GM19238 (cell line): ENCODE measurements at regions not wholly inside any gene's neighbourhood (a gene's known extent, or its start where the extent isn't known, plus 50 kb on each side); places are given as distances from the start of the nearest gene placed in this dataset.
"Not testable (repeated sequence)": the region's sequence is repeated elsewhere in the genome, so short reads cannot be mapped to it uniquely, and the experiment has no call there.

Experiments
- DNase-seq: peaks from one replicate; pipeline ENCODE4 v3.0.0; 2011; ENCODE audit warnings: low spot score; ENCODE audit not compliant: insufficient read length

- no peak for DNase-seq
These were observed 142.6 kb upstream of the ALKAL2 start for GRCh38 chr2:430291-431040.

GRCh38 chr2:429575-430254, 141.8 kb upstream of the ALKAL2 start:
- DNase-seq = no peak

GRCh38 chr2:429142-429541, 141.3 kb upstream of the ALKAL2 start:
- DNase-seq = no peak

GRCh38 chr2:428591-428990, 140.7 kb upstream of the ALKAL2 start:
- no peak for DNase-seq

- not testable (repeated sequence) for DNase-seq
These were observed 138.8 kb upstream of the ALKAL2 start for GRCh38 chr2:426696-427095.

GRCh38 chr2:425947-426346, 138.1 kb upstream of the ALKAL2 start:
- DNase-seq = no peak

GRCh38 chr2:425243-425642, 137.4 kb upstream of the ALKAL2 start:
- DNase-seq = no peak

- DNase-seq = no peak
These were observed 136.6 kb upstream of the ALKAL2 start for GRCh38 chr2:424306-425171.

GRCh38 chr2:423479-423878, 135.6 kb upstream of the ALKAL2 start:
- DNase-seq = no peak

GRCh38 chr2:422676-423435, 135.0 kb upstream of the ALKAL2 start:
- DNase-seq = no peak

GRCh38 chr2:421406-421805, 133.5 kb upstream of the ALKAL2 start:
- DNase-seq = no peak

GRCh38 chr2:419687-420317, 131.9 kb upstream of the ALKAL2 start:
- no peak for DNase-seq

- DNase-seq = no peak
These were observed 129.8 kb upstream of the ALKAL2 start for GRCh38 chr2:417662-418061.

- DNase-seq = no peak
These were observed 129.1 kb upstream of the ALKAL2 start for GRCh38 chr2:417006-417405.

GRCh38 chr2:415986-416610, 128.2 kb upstream of the ALKAL2 start:
- DNase-seq = no peak

- DNase-seq = no peak
These were observed 121.6 kb upstream of the ALKAL2 start for GRCh38 chr2:409523-409922.

- no peak for DNase-seq
These were observed 119.7 kb upstream of the ALKAL2 start for GRCh38 chr2:407630-408029.

- DNase-seq = no peak
These were observed 119.0 kb upstream of the ALKAL2 start for GRCh38 chr2:406876-407275.

- DNase-seq = no peak
These were observed 118.3 kb upstream of the ALKAL2 start for GRCh38 chr2:406231-406630.

- no peak for DNase-seq
These were observed 116.7 kb upstream of the ALKAL2 start for GRCh38 chr2:404581-404980.
